Prostate gland (tissue), 2 donors: ENCODE measurements at regions not wholly inside any gene's neighbourhood (a gene's known extent, or its start where the extent isn't known, plus 50 kb on each side); places are given as distances from the start of the nearest gene placed in this dataset.
A peak's percentile ranks its signal among the peaks of the same experiment; 100 is the strongest.
"Not testable (repeated sequence)": the region's sequence is repeated elsewhere in the genome, so short reads cannot be mapped to it uniquely, and the experiment has no call there.

Experiments used
- DNase-seq: peaks from one replicate; pipeline ENCODE4 v3.0.0-alpha.2; 2019; ENCODE audit warnings: low spot score
- H3K27ac ChIP-seq, 2 donors: fragments of 200-600 bp; sonication (generic); 2 replicates each; pipeline ENCODE4 v1.5.1; 2017 to 2019
- H3K27me3 ChIP-seq: fragments of 200-600 bp; sonication (generic); replicated peaks from 2 replicates; pipeline ENCODE4 v1.5.1; 2019; ENCODE audit not compliant: insufficient read depth
- H3K36me3 ChIP-seq, 2 donors: fragments of 200-600 bp; sonication (generic); 1 replicate in 1 of 2; 2 replicates in 1 of 2; pipeline versions ENCODE4 v1.5.1 to v1.8.1; 2017 to 2019
- H3K4me1 ChIP-seq: fragments of 200-600 bp; sonication (generic); replicated peaks from 2 replicates; pipeline ENCODE4 v1.5.1; 2019
- H3K4me3 ChIP-seq, 2 donors: fragments of 200-600 bp; sonication (generic); 2 replicates each; pipeline ENCODE4 v1.5.1; 2017 to 2019
- H3K9me3 ChIP-seq: fragments of 200-600 bp; sonication (generic); 2 replicates; pipeline ENCODE4 v1.5.1; 2017
- POLR2A ChIP-seq: fragments of 450-650 bp; IDR thresholded peaks from one replicate; pipeline ENCODE4 v1.6.1; 2016; ENCODE audit warnings: antibody characterized with exemption, mild to moderate bottlenecking
- POLR2AphosphoS5 ChIP-seq: sonication (generic); formaldehyde crosslinking; IDR thresholded peaks from one replicate; pipeline ENCODE4 v1.6.1; 2017; ENCODE audit warnings: antibody characterized with exemption
- WGBS: methylation state at CpG from one replicate; pipeline ENCODE4 v1.1.5; 2018; 5-methylcytosine and 5-hydroxymethylcytosine counted together
- intact Hi-C: fragments of 100-400 bp; cut with DNase I; formaldehyde crosslinking; loops from one replicate; pipeline ENCODE4 v1.14.2; 2022
- TF ChIP-seq, protein P1 (sequence below), 4 experiments: fragments of 200-600 bp in 2 of 4; fragments of 450-650 bp in 2 of 4; sonication (generic) in 2 of 4; IDR thresholded peaks; 1 replicate in 3 of 4; 2 replicates in 1 of 4; pipeline ENCODE4 v1.5.1; 2016 to 2019; ENCODE audit warnings: antibody characterized with exemption in 4 of 4, mild to moderate bottlenecking in 2 of 4, moderate library complexity in 2 of 4

DNA sequence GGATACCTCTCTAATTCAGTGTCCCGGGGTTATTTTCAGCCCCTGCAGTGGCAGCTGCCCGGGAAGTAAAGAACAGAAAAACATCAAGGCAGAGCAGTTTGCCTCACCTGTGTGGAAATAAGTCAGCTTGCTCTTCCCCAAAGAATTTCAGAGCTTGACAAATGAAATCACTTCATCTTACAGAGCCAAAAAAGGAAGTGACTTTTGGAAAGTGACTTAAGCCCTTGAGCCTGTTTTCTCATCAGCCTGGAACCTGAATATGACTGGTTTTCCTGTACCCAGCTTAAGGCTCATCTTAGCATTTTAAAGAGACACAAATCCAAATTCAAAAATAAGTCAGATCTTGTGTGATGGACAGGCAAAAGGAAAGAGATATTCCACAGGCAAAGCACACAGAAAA, 211.6 kb downstream of the RCHY1 start:
- no peak for TF ChIP-seq POLR2AphosphoS5
- TF ChIP-seq, protein P1, sequence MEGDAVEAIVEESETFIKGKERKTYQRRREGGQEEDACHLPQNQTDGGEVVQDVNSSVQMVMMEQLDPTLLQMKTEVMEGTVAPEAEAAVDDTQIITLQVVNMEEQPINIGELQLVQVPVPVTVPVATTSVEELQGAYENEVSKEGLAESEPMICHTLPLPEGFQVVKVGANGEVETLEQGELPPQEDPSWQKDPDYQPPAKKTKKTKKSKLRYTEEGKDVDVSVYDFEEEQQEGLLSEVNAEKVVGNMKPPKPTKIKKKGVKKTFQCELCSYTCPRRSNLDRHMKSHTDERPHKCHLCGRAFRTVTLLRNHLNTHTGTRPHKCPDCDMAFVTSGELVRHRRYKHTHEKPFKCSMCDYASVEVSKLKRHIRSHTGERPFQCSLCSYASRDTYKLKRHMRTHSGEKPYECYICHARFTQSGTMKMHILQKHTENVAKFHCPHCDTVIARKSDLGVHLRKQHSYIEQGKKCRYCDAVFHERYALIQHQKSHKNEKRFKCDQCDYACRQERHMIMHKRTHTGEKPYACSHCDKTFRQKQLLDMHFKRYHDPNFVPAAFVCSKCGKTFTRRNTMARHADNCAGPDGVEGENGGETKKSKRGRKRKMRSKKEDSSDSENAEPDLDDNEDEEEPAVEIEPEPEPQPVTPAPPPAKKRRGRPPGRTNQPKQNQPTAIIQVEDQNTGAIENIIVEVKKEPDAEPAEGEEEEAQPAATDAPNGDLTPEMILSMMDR (IDR thresholded peaks at IDR 0.05): no peak
- TF ChIP-seq POLR2A: no peak
- Histone ChIP-seq H3K9me3 (no peaks in the 10 kb centered on the region), H3K27me3 (no peaks in the 10 kb centered on the region), H3K4me3 (no peak overlapping the region), H3K27ac (no peak overlapping the region), H3K4me1 (no peaks in the 10 kb centered on the region), H3K36me3 (no peaks in the 10 kb centered on the region)
- intact Hi-C loops: no loop called here
- no peak for DNase-seq
- WGBS: 49% methylated on average over 2 of the region's 2 CpGs

DNA sequence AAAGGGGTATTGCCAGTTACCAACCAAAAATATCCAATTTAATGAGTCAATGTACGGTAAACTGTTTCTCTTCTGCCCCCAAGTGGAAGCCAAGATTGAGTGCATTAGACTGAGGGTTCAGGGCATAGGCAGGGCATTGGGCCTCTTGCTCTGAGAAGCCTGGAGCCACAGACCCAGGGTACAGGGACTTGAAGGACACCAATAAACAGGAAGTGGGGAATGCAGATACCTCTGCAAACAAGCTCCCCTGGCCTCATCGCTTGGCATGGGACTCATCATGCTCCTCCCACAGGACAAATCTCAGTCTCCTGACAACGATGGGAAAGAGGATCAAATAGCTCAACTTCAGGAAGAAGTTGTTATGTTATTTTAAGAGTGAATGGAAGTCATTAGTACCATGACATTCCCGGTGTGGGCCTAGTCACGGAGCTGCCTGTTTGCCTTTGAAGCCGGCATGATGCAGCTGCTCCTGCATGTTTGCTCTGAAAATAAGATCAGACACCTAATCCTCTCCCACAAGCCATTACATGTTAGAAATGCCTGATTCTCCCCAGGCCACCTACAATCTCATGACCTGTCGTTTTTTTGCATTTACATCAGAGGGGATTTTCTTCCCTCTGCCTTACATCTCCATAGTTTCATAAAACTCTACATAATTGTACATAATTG, 224.2 kb downstream of the RCHY1 start:
- H3K9me3 ChIP-seq: no peaks in the 10 kb centered on the region
- WGBS: 27% methylated on average over 7 of the region's 7 CpGs
- H3K27me3 ChIP-seq: no peaks in the 10 kb centered on the region
- TF ChIP-seq, protein P1 (IDR thresholded peaks at IDR 0.05): peak in 1 of 4 experiments; percentile 61
- TF ChIP-seq POLR2AphosphoS5: no peak
- H3K4me1 ChIP-seq: no peaks in the 10 kb centered on the region
- no peak overlapping the region for H3K4me3 ChIP-seq
- peak; percentile 60 for DNase-seq
- H3K36me3 ChIP-seq: no peaks in the 10 kb centered on the region
- intact Hi-C loops: loop anchor here (2.0 kb wide), 1 partner anchor 357 kb away; the partner anchor contains the start of gene PARM1
- peak overlapping the region in 1 of 2 donors; percentile 29 for H3K27ac ChIP-seq

DNA sequence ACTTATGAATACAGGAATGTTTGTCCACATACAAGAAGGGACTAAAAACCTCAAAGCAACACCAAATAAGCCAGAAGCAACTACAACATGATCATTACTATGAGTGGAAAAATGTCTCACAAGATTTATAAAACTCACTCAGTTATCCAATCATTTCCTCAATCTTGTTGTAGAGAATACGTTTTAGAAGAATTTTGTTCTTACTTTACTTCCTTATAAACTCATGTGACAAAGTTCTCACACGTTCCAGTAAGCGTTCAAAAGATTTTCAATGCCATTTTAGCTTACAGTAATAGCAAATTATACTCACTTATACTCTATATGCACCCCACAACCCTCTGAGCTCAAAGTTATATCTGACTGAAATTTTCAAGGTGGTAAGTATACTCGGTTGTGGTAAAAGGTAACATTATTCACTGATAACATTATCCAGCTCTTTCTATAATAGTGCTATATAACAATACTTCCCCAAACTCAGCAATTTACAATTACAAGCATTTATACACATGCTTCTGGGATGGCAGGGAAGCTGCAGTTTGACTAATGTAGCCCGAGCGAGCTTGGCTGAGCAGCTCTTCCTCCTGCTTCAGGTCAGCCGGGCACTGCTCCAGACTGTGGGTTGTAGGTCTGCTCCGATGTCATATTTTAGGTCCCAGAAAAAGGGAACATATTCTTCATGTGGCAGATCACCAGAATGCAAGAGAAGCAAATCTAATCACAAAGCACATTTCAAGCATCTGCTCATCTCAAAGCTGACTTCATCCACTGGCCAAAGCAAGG, 226.3 kb downstream of the RCHY1 start:
- no peak for DNase-seq
- no peaks in the 10 kb centered on the region for H3K4me1 ChIP-seq
- intact Hi-C loops: loop anchor here (2.0 kb wide), 1 partner anchor 355 kb away; the partner anchor contains the start of gene PARM1
- no peaks in the 10 kb centered on the region for H3K36me3 ChIP-seq
- H3K4me3 ChIP-seq: no peak overlapping the region
- no peak overlapping the region for H3K27ac ChIP-seq
- 60% methylated on average over 8 of the region's 8 CpGs for WGBS
- H3K27me3 ChIP-seq: no peaks in the 10 kb centered on the region
- no peak for TF ChIP-seq POLR2AphosphoS5
- TF ChIP-seq, protein P1 (IDR thresholded peaks at IDR 0.05): no peak
- no peak for TF ChIP-seq POLR2A
- no peaks in the 10 kb centered on the region for H3K9me3 ChIP-seq

DNA sequence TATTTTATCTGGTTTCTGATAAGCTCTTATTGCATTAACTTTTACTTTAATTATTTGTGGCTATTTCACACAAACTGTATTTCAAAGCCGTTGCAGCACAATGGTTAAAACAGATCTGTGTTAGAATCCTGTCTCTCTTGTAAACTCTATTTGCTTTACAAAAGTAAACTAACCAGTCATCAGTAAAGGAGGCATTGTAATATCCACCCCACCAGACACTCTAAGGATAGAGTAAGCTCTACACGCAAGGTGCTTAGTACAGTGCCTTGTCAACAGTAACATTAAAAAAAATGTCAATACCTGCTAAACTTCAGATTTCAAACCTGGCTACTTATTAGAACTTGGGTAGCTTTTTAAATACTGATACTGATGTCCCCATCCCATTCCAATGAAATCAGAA, 228.4 kb downstream of the RCHY1 start:
- WGBS: 76% methylated on average over 2 of the region's 2 CpGs
- intact Hi-C loops: no loop called here
- TF ChIP-seq POLR2A (no peak), POLR2AphosphoS5 (no peak)
- TF ChIP-seq, protein P1 (IDR thresholded peaks at IDR 0.05): no peak

DNA sequence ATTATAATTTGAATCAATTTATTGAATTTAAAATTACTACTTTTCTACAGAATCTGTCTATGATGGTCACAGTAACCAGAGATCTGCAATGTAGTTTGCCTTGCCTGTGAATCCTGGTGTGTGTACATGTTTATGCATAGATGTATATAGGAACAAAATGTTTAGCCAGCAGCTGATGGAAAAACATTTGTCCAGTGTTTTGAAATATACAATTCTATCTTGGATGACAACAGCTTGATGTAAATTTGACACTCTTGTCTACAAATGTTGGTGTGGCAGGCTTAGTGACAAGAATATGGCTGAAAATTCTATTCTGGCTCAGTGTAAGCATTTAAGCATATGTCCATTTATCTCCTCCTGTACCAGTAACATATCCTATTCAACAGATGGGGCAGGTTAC, 229.4 kb downstream of the RCHY1 start:
- intact Hi-C loops: no loop called here
- Histone ChIP-seq H3K4me1 (no peaks in the 10 kb centered on the region), H3K9me3 (no peaks in the 10 kb centered on the region), H3K27ac (no peak overlapping the region), H3K27me3 (no peaks in the 10 kb centered on the region), H3K36me3 (no peaks in the 10 kb centered on the region), H3K4me3 (no peak overlapping the region)
- TF ChIP-seq POLR2A: no peak
- TF ChIP-seq, protein P1 (IDR thresholded peaks at IDR 0.05): no peak
- TF ChIP-seq POLR2AphosphoS5: no peak
- no peak for DNase-seq

More for the DNA sequence above, 228.4 kb downstream of the RCHY1 start:
- H3K27me3 ChIP-seq: no peaks in the 10 kb centered on the region
- H3K4me1 ChIP-seq: no peaks in the 10 kb centered on the region
- DNase-seq: no peak
- no peak overlapping the region for H3K4me3 ChIP-seq
- no peak overlapping the region for H3K27ac ChIP-seq
- H3K9me3 ChIP-seq: no peaks in the 10 kb centered on the region
- no peaks in the 10 kb centered on the region for H3K36me3 ChIP-seq

DNA sequence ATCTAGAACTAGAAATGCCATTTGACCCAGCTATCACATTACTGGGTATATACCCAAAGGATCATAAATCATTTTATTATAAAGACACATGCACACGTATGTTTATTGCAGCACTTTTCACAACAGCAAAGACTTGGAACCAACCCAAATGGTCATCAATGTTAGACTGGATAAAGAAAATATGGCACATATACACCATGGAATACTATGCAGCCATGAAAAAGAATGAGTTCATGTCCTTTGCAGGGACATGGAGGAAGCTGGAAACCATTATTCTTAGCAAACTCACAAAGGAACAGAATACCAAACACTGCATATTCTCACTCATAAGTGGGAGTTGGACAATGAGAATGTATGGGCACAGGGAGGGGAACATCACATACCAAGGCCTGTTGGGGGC, 233.7 kb downstream of the RCHY1 start:
- H3K9me3 ChIP-seq, H3K27ac ChIP-seq, H3K36me3 ChIP-seq, intact Hi-C loops, H3K4me3 ChIP-seq, H3K4me1 ChIP-seq, H3K27me3 ChIP-seq, DNase-seq: not testable (repeated sequence)
- WGBS: 78% methylated on average over 1 of the region's 1 CpG
